Hindlimb muscle (tissue), 1 donor: ENCODE measurements at regions not wholly inside any gene's neighbourhood (a gene's known extent, or its start where the extent isn't known, plus 50 kb on each side); places are given as distances from the start of the nearest gene placed in this dataset.

Source experiments
- DNase-seq: peaks from one replicate; pipeline ENCODE4 v3.0.0-alpha.2; 2013

DNA sequence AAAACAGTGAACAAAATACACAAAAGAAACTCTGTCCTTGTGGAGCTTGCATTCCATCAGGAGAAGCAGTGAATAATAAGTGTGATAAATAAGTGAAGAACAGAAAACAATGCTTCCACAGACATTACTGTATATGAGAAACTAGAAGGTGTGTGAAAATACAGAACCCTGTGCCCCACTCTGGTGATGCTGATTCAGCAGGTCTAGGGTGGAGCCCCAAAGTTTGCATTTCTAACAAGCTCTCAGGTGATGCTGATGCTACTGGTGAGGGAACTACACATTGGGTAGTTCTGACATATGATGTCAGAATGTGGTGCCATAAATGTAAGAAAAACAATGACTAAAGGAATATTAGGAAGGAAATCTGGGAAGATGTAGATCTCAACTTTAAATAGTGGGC is 601.4 kb upstream of the BTBD3 start:
- DNase-seq = no peak

DNA sequence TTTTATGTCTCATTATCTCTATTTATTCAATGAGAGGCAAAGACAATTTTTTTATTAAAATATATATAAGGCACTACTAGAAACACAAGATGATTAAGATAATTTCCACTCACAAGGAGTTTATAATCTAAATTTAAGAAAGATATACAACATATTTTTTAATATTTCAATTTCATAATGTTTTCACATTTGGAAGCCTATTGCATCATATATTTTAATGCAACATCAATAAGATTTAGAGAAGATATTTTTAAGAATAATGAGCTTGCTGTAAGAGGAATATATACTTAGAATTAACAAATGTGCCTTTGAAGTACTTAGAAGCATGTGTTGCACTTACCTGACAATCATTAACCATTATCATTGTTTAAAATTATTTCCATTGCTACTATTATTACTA is 597.7 kb upstream of the BTBD3 start:
- no peak for DNase-seq

DNA sequence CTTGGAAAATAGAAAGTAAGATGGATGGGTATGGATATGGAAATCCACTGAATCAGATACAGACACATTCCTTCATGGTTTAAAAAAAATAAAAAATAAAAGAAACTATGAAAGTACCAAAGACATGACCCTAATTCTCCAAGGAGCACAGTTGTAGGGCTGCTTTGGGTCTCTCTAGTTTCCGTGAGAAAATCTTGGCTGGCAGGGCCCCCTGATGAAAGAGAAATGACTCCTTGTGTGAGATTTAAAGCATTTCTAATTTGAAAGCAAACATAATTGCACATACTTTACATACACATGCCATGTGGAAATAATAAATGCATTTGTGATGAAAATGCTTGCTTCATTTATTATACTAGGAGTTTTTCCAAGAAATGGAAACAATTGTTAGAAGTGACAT is 593.9 kb upstream of the BTBD3 start:
- DNase-seq = no peak

DNA sequence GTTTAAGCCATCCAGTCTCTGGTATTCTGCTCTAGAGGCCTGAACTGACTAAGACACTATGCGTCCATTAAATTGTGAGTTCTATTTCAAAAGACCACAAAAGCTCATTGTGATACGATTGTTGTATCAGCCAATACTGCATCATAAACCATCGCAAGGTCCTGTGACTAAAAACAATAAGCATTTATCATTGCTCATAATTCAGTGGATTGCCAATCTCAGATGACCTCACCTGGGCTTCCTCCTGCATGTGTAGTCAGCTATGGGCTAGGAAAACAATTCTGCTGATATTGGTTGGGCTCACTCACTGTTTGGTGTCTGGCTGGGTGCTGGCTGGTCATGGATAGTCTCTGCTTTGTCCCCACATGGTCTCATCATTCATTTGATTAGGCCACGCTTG is 592.7 kb upstream of the BTBD3 start:
- DNase-seq = no peak

DNA sequence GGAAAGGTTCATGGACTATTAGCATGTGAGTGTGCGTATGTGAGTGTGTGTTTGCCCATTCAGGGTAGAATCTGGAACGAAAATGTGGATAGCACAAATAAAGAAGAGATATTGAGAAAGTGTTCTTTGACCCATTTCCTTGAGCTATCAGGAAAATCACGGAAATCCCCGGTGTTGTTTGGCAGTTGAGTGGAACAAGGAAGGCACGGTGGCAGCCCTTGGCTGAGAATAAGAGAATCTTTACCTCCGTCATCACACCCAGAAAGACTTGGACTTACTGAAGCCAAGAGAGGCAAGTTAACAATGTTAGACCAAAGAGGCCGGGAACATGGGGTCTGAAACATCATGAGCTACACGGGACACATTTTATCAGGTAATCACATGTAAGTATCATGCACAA is 588.9 kb upstream of the BTBD3 start:
- DNase-seq = no peak

DNA sequence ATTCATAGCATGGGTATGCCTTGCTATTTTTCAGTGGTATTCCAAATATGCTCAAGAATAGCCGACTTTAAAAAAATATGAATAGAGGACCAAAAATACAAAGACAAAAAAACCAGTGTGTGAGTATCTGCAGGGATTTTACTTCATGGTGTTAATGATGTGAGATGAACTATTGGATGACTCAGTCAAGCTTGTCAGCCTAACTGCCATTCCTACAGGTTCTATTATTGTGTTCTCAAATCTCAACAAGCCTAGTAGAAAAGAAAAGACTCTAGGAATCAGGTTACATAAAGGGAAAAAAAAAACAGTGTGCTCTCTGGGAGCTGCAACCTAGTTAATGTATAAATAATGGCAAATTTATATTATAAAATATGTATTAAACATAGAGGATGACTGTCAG is 588.4 kb upstream of the BTBD3 start:
- no peak for DNase-seq

DNA sequence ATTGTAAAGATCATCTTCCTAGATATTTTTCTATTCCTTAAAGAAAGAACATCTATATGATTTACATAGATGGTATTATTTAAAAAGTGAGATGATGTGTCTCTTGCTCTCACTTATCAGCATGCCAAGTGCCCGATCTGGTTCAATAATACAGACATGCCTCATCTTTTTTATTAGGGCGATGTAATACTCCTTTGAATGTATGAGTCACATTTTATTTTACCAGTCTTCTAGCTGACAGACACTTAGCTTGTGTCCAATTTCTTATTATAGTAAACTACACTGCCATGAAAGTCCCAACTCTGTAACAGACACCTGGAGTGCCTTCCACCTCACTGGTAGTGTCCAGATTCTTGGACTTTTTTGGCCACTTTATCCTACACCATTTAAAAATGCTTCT is 586.6 kb upstream of the BTBD3 start:
- no peak for DNase-seq

DNA sequence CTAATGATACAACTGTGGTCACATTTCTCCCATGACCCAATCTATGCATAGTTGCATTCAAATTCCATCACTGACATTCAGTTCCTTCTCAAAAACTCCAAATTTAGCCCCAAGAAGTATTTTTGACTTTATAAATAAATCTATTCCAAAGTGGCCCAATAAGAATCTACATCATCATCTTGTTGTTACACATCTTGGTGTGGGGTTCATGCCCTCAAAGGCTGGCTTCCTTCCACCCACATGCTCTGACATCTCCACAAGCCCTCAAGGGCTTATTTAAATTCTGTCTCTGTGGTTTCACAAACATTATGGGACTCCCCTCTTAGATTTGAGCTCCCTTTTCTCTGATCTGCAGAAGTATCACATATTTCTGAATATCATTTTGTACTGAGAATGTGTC is 585.3 kb upstream of the BTBD3 start:
- DNase-seq = no peak

DNA sequence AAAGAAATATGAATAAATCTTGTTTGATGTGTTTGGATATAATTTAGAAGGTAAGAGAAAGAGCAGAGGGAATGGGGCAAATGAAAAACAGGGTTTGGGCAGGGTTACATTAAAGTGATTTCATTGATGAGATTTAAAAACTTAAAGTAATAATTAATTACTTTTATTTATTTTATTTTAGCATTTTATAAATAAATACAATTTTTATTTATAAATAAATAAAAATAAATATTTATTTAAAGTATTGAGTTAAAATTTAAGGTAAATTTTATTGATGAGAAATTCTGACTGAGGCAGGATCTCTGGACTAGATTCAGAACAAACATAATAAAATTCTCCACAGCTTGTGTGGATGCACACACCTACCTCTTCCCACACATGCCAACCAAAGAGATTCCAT is 584.1 kb upstream of the BTBD3 start:
- no peak for DNase-seq

DNA sequence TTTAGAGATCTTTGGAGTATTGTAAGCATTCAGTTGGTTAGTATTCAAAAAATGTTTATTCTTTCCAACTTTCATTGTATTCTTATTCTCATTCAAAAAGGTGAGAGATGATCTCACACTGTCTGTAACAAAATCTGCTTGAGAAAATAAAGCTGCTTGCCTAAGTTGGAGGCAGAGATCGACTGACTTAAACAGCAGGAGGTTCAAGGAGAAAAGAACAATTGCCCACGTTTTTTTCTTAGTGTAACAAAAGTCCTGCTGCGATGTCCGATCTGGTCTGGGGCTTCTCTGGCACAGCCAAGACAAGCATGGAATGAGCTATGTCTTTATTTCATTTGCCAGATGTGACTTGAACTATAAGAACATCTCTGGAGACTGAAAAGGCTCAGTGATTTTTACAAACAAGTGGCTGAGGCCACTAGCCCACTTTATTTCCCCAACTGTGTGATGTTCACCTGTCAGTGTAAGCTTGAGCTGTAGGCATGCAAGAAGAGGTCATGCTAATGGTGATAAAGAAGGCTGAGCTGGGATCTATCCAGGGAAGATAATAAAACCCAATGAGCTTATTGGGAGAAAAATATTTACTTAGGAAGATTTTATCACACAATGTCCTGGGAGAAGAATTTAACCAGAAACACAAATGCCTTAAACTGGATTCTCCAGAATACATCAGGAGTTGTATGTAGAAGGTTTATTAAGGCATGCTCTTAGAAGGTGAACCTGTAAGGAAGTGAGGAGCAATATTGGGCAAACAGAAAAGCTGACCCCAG is 580.1 kb upstream of the BTBD3 start:
- no peak for DNase-seq

DNA sequence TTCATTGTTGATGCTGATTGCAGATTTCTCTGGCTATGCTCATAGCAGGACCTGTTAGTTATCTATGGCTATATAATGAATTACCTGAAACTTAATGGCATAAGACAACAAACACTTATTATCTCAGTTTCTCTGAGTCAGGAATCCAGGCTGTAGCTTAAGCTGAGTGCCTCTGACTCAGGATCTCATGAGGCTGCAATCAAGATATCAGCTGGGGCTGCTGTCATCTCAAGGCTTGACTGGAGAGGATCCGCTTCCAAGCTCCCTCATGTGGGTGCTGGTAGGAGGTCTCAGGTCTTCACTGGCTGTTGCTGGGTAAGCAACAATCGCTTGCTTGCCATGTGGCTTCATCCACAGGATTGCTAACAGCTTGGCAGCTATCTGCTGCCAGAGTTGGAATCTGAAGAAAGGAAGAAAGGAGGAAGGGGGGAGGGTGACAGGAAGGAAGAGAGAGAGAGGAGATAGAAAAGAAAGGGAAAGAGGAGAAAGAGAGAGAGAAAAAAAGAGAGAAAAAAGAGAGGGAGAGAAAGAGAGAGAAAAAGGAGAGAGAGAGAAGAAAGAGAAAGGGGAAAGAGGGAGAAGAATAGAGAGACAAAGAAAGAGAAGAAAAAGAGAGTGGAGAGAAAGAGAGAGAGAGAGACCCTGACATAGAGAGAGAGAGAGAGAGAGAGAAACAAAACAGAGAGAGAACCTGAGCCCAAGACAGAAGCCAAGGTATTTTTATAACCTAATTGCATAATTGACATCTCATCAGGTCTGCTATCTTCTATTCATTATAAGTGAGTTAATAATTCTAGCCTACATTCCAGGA is 579.0 kb upstream of the BTBD3 start:
- DNase-seq = no peak

DNA sequence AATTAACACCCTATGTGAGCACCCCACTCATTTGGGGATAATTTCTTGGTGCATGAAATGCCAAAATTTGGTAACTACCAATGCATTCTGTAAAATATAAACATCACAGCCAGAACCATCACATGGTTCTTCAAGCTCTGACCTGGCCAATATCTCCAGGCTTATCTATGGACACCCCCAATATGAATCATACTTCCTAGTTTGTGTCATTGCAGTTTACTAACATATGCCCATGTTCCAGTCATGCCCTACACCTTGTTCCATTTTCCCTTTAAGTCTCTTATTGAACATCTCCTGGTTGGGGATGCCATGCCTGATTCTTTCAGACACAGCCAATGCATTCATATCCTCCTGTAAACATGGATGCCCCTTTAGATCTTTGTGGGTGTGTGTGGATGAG is 572.8 kb upstream of the BTBD3 start:
- no peak for DNase-seq

DNA sequence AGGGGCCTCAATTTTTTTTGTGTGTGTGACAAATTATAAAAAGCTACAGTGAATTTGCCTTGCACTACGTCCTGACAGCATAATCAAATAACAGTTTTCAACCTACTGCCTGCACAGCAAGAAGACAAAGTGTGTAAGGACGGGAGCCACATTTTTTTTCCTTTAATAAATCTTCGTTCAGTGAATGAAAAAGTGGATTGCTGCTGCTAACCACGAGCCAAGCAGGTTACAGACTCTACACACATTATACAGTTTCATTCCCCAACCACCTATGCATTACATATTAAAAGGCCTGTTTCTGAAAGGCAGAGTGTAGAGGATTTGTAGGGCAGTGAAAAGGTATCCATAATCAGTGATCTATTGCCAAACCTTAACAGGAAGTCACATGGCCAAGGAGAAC is 570.0 kb upstream of the BTBD3 start:
- no peak for DNase-seq

DNA sequence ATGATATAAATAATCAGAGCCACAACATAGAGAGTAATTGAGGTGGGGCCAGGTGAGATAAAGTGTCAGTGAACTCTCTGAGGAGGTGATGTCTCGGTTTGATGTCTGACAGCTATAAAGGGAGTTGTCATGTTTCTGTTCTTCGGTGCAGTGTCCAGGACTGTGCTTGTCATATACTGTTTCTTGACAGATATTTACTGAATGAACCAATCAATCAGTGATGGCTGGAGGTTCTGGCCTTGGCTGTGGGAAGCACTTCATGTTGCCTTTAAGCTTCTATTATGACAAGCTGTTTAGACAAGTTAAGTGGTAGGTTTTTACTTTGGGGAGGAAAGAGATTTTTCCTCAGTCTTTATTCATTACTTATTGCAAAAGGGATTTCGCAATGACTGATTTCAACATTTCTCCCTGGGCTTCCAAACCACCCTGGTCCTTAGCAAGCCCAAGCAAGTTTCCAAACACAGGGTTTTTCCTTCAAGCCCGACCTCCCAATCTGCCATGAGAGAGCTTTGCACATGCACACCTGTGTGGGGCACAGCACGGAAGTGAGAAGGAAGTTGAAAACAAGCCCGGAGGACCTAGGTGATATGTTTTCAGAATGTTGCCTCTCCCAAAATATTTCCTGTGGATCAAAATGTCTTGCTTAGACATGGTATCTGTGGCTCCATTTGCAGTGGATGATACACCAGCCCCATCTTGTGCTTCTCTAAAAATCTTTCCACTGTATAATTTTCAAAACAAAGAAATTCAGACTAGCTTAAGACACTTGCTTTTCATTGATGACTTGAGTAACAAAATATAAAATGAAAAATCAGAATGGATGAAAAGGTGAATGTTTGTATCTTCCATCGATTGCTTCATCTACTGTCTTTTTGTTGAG is 567.3 kb upstream of the BTBD3 start:
- no peak for DNase-seq

DNA sequence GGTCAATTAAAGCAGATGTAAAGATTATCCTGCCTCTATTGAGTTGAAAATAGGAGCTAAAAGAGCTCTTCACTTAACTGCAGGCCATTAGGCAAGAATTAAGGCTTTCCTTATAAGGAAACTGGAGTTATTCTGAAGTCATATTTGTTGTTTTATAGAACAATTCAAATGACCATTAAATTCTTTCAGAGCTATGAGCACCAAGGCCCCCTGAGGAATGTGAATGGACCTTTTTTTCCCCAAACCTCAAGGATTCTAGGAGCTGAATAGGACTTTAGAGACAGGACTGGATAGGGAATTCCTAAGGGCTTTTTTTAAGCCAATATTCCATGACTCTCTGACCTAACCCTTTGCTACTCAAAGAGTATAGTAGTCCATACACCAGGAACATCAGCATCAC is 565.7 kb upstream of the BTBD3 start:
- DNase-seq = no peak

DNA sequence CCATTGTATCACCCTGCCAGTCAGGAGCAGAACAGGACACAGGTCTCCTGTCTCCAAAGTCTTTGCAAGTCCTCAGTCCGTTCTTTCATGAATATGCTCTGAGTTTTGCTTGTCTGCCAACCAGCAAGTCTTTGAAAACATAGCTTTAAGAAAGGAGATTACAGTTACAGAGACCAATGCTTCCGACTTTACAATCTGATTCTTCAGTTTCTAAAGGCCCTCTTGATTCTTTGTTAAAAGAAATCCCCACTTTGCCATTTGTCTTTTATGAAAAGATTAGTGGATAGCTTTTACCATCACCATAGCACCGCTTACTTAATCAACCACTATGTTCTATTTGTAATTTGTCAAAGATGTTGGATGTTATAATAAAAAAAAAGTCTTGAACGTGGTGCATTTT is 562.8 kb upstream of the BTBD3 start:
- DNase-seq = no peak

DNA sequence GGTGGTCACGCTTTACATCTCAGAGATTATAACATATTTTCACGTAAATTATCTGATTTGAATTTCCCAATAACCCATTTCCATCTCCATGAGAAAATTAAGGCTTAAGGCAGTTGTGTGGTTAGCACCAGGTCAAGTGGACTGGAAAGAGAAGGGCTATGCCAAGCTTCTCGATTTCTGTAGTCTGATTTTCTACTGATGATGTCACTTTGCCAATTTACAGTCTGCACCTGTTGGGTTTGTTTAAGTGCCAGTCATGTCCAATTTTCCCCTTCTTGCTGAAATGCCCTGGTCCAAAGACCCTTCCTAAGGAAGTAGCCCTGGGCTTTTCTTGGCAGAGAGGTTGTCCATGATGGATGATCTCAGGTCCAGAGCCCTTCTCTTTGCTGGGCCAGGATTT is 562.3 kb upstream of the BTBD3 start:
- DNase-seq = no peak

DNA sequence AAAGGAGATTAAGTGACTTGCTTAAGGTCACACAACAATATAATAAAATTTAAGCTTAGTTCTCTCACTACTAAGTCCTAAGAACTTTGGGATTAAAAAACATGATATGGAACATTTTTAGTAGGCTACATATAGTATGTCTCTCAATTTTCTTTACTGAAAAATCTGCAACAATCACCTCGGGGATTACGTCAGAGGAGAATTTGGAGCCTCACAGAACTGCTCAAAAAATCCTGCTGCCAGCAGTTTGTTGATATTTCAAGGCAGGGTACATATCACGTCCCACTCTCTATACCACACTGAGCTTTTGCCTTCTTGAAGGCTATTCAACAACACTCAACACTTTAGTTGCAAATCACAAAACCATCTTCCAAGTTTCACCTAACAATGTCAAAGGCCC is 561.6 kb upstream of the BTBD3 start:
- DNase-seq = no peak

DNA sequence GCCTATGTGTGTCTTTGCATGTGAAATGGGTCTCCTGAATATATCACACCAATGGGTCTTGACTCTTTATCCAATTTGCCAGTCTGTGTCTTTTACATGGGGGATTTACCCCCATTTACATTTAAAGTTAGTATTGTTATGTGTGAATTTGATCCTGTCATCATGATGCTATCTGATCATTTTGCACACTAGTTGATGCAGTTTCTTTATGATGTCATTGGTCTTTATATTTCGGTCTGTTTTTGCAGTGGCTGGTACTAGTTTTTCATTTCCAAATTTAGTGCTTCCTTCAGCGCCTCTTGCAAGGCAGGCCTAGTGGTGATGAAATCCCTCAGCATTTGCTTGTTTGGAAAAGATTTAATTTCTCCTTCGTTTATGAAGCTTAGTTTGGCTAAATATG is 555.2 kb upstream of the BTBD3 start:
- DNase-seq = no peak

DNA sequence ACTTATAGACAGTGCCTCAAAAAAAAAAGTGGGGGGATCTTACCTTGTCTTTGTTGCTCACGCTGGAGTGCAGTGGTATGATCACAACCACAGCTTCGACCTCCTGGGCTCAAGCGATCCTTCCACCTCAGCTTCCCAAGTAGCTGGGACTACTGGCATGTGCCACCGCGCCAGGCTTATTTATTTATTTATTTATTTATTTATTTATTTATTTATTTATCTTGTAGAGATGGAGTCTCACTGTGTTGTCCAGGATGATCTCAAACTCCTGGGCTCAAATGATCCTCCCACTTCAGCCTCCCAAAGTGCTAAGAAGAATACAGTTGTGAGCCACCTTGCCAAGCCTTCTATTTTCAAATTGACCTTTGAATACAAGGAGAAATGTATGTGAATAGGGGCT is 553.0 kb upstream of the BTBD3 start:
- no peak for DNase-seq

DNA sequence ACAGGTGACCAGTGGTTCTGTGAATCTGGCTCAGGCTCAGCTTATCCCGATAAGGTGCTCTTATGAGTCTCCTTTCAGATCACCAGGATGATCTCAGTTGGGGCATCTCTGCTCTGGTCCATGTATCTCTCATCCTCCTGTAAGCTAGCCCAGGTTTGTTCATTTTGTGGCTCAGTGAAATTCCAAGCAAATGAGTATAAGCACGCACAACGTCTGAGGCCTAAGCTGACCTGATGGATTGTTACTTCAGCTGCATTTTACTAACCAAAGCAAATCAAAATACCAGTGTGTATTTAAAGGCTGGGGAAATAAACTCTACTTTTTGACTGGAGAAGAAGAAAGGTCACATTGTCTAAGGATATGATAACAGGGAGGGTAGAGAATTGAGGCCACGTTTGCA is 551.0 kb upstream of the BTBD3 start:
- DNase-seq = no peak

DNA sequence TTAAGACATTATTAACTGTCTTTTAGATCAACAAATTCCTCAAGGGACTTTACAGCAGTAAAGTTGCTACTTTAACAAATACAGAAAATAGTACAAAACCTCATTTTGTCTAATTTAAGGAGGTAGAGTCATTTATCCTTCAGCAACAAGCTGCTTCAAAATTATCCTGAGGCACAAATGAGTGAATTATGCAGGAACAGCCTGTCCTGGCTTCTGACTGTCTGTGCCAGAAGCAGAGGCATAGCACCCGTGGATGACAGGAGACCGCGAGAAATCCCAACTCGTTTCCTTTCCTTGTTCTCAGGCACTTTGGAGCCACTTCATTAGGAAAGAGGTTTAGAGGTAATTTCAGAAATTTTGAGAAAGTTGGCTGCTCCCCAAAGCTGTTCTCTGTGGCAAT is 549.2 kb upstream of the BTBD3 start:
- no peak for DNase-seq

DNA sequence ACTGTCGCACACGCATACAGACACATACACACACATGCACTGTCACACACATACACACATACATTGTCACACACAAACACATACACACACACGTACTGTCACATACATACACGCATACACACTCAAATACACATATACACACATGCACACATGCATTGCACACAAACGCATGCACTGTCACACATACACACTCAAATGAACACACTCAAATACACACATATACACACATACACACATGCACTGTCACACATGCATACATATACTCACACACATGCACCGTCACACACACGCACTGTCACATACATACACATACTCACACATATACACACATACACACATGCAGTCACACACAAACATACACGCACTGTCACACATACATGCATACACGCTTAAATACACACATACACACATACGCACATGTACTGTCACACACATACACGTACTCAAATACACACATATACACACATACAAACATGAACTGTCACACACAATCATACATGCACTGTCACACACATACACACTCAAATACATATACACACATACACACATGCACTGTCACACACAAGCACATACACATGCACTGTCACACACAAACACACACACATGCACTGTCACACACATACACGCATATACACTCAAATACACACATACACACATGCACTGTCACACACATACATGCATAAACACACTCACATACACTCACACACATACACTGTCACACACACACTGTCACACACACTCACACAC is 548.6 kb upstream of the BTBD3 start:
- no peak for DNase-seq
